Activated gamma-delta T cell (primary cell): ENCODE measurements at regions not wholly inside any gene's neighbourhood (a gene's known extent, or its start where the extent isn't known, plus 50 kb on each side); places are given as distances from the start of the nearest gene placed in this dataset.
"Not testable (repeated sequence)": the region's sequence is repeated elsewhere in the genome, so short reads cannot be mapped to it uniquely, and the experiment has no call there.

Experiments
- DNase-seq: peaks from one replicate; lab custom pipeline; 2025; lab: John Stamatoyannopoulos, UW

GRCh38 chr6:87763901-87764300, 61.9 kb upstream of the AKIRIN2 start:
- no peak for DNase-seq

DNA sequence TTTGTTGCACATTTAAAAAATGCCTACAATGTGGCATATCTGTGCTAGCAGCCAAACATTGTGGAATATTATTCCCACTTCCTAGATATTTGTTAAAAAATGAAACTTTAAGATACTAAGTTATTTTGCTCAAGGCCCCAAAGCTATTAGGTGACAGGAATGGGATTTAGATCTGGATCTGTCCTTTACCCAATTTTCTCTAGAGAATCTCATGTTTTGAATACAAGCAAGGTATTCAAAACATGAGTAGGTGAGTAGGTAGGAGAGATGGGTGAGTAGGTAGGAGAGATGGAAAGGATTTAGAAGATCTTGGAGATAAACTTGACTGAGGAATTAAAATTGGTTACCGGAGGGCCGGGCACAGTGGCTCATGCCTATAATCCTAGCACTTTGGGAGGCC, 61.2 kb upstream of the AKIRIN2 start:
- DNase-seq, result no peak

- no peak for DNase-seq
These were observed 60.1 kb upstream of the AKIRIN2 start for GRCh38 chr6:87762116-87762515.

- DNase-seq, result no peak
These were observed 55.8 kb upstream of the AKIRIN2 start for GRCh38 chr6:87757792-87758191.

DNA sequence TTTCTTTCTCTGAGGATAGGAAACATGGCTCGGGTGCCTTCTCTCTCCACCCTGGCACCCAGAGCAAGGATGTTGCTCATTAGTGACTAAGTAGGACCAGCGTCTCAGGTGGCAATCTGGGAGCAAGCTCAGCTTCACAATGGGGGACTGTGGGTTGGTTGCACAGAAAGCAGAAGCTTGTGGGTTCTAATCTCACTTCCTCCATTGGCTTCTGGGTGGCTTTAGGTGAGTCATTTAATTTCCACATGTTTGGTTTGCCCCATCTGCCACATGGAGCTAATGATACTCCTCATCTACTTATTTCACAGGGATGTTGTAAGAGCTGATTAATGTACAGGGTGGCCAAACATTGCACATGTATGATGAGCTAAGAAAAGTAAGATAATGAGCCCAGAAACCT, 54.8 kb upstream of the AKIRIN2 start:
- DNase-seq, result no peak

DNA sequence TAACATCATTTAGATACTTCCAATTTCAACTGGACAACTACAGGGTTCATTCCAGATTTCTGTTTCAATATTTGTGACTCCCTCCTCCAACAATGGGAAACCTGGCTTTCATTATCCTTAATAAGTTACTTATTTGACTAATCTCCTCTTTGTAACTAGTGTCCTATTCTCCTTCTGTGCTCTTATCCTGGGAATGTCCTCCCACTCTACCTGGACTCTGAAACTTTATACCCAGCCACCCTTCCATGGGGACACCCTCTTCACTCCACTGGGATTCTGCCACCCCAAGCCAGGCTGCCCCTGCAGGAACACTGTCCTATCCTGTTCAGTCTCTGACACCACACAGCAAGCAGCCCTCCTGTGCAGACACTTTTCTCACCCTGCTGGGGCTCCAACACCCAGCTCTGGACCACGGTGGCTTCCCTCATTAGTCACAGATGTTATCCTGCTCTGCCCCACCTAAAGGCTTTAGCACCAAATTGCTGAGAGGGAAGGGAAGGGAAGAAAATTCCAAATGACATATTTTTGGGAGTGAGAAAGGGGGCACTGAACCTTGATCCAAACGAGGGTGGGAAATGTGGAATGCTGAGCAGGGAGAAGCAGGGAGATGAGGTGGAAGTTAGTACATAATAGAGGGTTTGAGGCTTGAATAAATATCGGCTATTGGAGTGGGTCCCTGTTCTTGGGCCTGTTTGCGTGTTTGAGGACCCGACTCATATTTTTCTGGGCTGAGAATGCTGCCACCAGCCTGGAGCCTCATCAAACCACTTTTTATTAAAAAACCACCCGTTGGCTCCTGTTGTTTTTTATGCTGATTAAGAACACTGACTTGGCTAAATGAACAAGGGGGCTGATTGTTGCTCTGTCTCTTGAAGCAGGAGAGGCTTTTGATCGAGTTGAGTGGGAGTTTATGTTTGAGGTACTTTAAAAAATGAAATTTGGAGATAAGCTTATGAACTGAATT, 54.0 kb upstream of the AKIRIN2 start:
- DNase-seq, result no peak

GRCh38 chr6:87754828-87755227, 52.8 kb upstream of the AKIRIN2 start:
- no peak for DNase-seq

DNA sequence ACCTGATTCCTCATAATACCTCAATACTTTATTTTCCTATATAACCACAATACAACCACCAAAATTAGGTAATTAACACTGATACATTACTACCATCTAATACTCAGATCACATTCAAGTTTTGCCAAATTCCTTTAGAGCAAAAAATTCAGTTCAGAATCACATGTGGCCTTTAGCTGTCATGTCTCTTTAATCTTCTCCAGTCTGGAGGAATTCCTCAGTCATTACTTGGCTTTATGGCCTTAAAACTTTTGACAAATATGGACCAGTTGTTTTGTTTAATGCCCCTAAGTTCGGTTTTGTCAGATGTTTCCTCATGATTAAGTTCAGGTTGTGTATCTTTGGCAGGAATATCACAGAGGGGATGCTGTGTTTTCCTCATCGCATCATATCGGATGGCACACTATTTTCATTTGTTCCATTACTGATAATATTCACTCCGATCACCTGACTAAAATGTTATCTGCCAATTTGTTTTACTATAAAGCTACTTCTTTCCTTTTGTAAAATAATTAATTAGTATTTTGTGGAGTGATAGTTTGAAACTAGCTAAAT, 51.2 kb upstream of the AKIRIN2 start:
- DNase-seq, result no peak

- not testable (repeated sequence) for DNase-seq
These were observed 50.5 kb upstream of the AKIRIN2 start for GRCh38 chr6:87752503-87752902.
